DOHH2 (cell line): ENCODE measurements at regions not wholly inside any gene's neighbourhood (a gene's known extent, or its start where the extent isn't known, plus 50 kb on each side); places are given as distances from the start of the nearest gene placed in this dataset.

Source experiments
- EZH2phosphoT487 ChIP-seq: fragments of 200-600 bp; sonication (generic); IDR thresholded peaks from 2 replicates; pipeline ENCODE4 v1.6.1; 2017; ENCODE audit warnings: borderline replicate concordance, mild to moderate bottlenecking, antibody characterized with exemption, low read length, moderate library complexity, mixed read lengths
- TF ChIP-seq, protein P1 (sequence below): fragments of 200-600 bp; sonication (generic); IDR thresholded peaks from one replicate; pipeline ENCODE4 v1.5.1; 2014; ENCODE audit warnings: antibody characterized with exemption, mild to moderate bottlenecking, low read depth, low read length; ENCODE audit not compliant: poor library complexity, severe bottlenecking

DNA sequence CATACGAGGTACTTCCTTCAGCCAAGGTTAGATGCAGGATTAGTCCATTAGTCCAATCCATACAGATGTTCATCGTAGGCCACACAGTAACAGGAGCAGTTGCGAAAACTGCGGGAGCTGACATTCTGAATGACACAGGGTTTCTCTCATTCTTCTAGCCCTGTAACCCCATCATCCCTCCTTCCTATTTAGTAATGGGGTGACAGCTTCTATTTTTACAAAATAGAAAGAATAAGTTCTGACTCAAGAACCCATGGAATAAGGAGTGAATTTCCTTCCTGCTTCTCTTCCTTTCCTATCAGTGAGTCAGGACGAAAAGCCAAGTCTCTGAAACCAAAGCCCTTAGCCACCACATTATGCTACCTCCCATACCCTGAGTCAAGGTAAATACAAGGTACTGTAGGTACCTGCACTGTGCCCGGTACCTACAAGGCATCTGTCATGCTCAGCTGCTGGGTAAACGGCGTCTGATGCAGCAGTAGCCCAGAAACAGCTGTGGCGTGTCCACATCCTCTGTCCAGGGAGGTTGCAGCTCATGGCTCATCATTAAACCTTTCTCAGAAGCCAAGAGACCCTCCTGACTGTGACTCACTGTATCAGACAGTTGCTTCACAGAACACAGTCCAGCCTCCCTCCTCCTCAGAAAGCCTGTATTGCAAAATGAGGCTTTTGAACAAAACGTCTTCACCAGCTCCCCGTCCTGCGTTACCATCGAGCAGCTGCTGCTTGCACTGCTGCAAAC lies 84.2 kb downstream of the ESM1 start:
- TF ChIP-seq, protein P1, sequence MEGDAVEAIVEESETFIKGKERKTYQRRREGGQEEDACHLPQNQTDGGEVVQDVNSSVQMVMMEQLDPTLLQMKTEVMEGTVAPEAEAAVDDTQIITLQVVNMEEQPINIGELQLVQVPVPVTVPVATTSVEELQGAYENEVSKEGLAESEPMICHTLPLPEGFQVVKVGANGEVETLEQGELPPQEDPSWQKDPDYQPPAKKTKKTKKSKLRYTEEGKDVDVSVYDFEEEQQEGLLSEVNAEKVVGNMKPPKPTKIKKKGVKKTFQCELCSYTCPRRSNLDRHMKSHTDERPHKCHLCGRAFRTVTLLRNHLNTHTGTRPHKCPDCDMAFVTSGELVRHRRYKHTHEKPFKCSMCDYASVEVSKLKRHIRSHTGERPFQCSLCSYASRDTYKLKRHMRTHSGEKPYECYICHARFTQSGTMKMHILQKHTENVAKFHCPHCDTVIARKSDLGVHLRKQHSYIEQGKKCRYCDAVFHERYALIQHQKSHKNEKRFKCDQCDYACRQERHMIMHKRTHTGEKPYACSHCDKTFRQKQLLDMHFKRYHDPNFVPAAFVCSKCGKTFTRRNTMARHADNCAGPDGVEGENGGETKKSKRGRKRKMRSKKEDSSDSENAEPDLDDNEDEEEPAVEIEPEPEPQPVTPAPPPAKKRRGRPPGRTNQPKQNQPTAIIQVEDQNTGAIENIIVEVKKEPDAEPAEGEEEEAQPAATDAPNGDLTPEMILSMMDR, result no peak
- no peak for TF ChIP-seq EZH2phosphoT487
